GM18858 (cell line): ENCODE measurements at regions not wholly inside any gene's neighbourhood (a gene's known extent, or its start where the extent isn't known, plus 50 kb on each side); places are given as distances from the start of the nearest gene placed in this dataset.

Experiments
- ATAC-seq: cut with Tn5 transposase; IDR thresholded peaks from one replicate; pipeline ENCODE4 v1.9.1; 2021; ENCODE audit not compliant: unreplicated experiment

DNA sequence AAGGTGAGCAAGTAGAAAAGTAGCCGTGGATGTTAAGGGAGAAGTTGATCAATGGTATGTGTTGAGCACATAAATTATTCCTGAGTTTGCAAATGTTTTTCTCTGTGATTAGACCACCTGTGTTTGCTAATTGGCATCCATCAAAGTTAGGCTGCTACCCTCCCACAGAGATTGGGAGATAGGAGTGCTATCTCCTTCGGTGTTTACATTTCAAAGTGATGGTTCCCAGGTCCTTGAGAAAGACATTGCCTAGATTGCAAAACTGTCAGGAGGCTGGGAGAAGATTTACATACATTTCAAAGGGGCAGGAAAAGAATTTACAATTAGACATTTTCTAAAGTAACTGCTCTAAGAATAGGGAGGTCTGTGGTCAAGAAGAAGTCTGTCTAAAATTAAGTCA, 54.3 kb upstream of the CNTNAP4 start:
- ATAC-seq = no peak

DNA sequence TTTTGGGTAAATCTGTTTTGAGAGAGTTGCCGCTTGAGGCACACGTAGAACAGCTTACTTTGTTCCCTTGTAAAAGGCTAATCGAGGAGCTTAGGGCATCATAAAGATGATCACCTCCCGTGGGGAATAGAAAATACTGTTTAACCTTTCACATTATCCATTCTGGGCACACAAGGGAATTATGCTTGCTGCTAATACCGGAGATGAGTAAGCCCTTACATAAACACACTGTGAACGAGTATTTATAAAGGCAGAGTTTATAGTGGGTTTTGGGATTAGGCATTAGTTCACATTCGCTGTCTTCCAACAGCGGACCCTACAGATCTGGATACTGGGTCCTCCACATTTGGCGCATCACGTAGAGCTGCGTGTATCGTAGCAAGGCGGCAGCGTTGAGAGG, 51.2 kb upstream of the CNTNAP4 start:
- no peak for ATAC-seq

DNA sequence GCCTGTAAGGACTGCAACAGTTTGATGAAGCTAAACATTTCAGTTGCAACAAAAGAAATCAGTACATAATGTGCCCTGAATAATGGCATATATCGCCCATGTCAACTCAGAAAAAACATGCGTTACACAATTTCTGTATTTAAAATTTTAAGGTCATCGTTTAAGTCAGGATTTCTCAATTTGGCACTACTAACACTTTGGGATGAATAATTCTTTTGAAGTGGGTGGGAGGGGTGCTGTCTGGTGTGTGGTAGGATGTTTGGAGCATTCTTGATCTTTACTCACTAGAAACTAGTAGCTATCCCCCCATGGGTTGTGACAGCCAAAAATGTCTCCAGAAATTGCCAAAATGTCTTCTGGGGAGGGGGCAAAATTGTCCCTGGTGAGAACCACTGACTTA, 50.7 kb upstream of the CNTNAP4 start:
- no peak for ATAC-seq
